SK-N-SH treated with all-trans-retinoic acid at 6 μM for 48 hours (cell line): ENCODE measurements at regions not wholly inside any gene's neighbourhood (a gene's known extent, or its start where the extent isn't known, plus 50 kb on each side); places are given as distances from the start of the nearest gene placed in this dataset.

Source experiments
- ATAC-seq: fragments of 200-7000 bp; cut with Tn5 transposase; 3 replicates; pipeline ENCODE4 v1.9.1; 2020; ENCODE audit warnings: mild to moderate bottlenecking, moderate library complexity
- ARNTL ChIP-seq: fragments of 450-650 bp; formaldehyde crosslinking; IDR thresholded peaks from 2 replicates; pipeline ENCODE4 v1.5.0; 2020; ENCODE audit warnings: low read depth, mild to moderate bottlenecking, moderate library complexity, borderline replicate concordance
- BACH2 ChIP-seq: fragments of 250-450 bp; sonication (Bioruptor Pico); IDR thresholded peaks from 2 replicates; pipeline ENCODE4 v1.9.0; 2021; ENCODE audit warnings: mild to moderate bottlenecking, borderline replicate concordance
- CSDC2 ChIP-seq: fragments of 250-450 bp; sonication (Bioruptor Pico); IDR thresholded peaks from 2 replicates; pipeline ENCODE4 v1.5.0; 2020; ENCODE audit warnings: mild to moderate bottlenecking, moderate library complexity
- ESRRG ChIP-seq: fragments of 250-450 bp; sonication (Bioruptor Pico); IDR thresholded peaks from 2 replicates; pipeline ENCODE4 v1.6.1; 2021; ENCODE audit warnings: mild to moderate bottlenecking
- GLIS3 ChIP-seq: fragments of 250-450 bp; sonication (Bioruptor Pico); IDR thresholded peaks from 2 replicates; pipeline ENCODE4 v1.5.0; 2020; ENCODE audit warnings: mild to moderate bottlenecking, moderate library complexity
- ISL1 ChIP-seq: fragments of 250-450 bp; sonication (Bioruptor Pico); IDR thresholded peaks from 2 replicates; pipeline ENCODE4 v2.1.2; 2022; ENCODE audit warnings: mild to moderate bottlenecking, moderate library complexity
- OSR1 ChIP-seq: fragments of 250-450 bp; sonication (Bioruptor Pico); IDR thresholded peaks from 2 replicates; pipeline ENCODE4 v1.8.0; 2022; ENCODE audit warnings: moderate library complexity, mild to moderate bottlenecking, inconsistent platforms
- PPARA ChIP-seq: fragments of 250-450 bp; sonication (Bioruptor Pico); IDR thresholded peaks from 2 replicates; pipeline ENCODE4 v1.5.0; 2020; ENCODE audit warnings: mild to moderate bottlenecking, borderline replicate concordance
- RARB ChIP-seq: fragments of 250-450 bp; sonication (Bioruptor Pico); IDR thresholded peaks from 2 replicates; pipeline ENCODE4 v1.8.0; 2021; ENCODE audit warnings: mild to moderate bottlenecking, moderate library complexity
- SNAI2 ChIP-seq: fragments of 250-450 bp; sonication (Bioruptor Pico); IDR thresholded peaks from 2 replicates; pipeline ENCODE4 v1.5.0; 2020; ENCODE audit warnings: mild to moderate bottlenecking, moderate library complexity
- TCF4 ChIP-seq: fragments of 250-450 bp; sonication (Bioruptor Pico); IDR thresholded peaks from 2 replicates; pipeline ENCODE4 v1.8.0; 2021; ENCODE audit warnings: mild to moderate bottlenecking, moderate library complexity, borderline replicate concordance
- ZC3H10 ChIP-seq: fragments of 250-450 bp; sonication (Bioruptor Pico); IDR thresholded peaks from 2 replicates; pipeline ENCODE4 v1.5.1; 2021; ENCODE audit warnings: mild to moderate bottlenecking, moderate library complexity
- ZFP30 ChIP-seq: fragments of 450-650 bp; formaldehyde crosslinking; IDR thresholded peaks from 2 replicates; pipeline ENCODE4 v1.5.0; 2022; ENCODE audit warnings: mild to moderate bottlenecking, moderate library complexity
- ZNF565 ChIP-seq: fragments of 450-650 bp; formaldehyde crosslinking; conservative IDR thresholded peaks from 2 replicates; pipeline ENCODE4 v1.5.0; 2020; ENCODE audit warnings: low read depth, mild to moderate bottlenecking, moderate library complexity
- ZNF70 ChIP-seq: fragments of 450-650 bp; formaldehyde crosslinking; IDR thresholded peaks from 2 replicates; pipeline ENCODE4 v1.5.0; 2020; ENCODE audit warnings: mild to moderate bottlenecking, moderate library complexity
- ZNF8 ChIP-seq: fragments of 450-650 bp; formaldehyde crosslinking; IDR thresholded peaks from 2 replicates; pipeline ENCODE4 v1.5.0; 2020; ENCODE audit warnings: mild to moderate bottlenecking, moderate library complexity
- TF ChIP-seq, protein P1 (sequence below): fragments of 250-450 bp; sonication (Bioruptor Pico); IDR thresholded peaks from 2 replicates; pipeline ENCODE4 v1.5.0; 2020; ENCODE audit warnings: mild to moderate bottlenecking, moderate library complexity
- TF ChIP-seq, protein P2 (sequence below): fragments of 250-450 bp; sonication (Bioruptor Pico); IDR thresholded peaks from 2 replicates; pipeline ENCODE4 v1.8.0; 2021; ENCODE audit warnings: low read depth, mild to moderate bottlenecking, moderate library complexity, borderline replicate concordance
- TF ChIP-seq, protein P3 (sequence below): fragments of 250-450 bp; sonication (Bioruptor Pico); IDR thresholded peaks from 2 replicates; pipeline ENCODE4 v1.5.1; 2020; ENCODE audit warnings: low read depth, mild to moderate bottlenecking, moderate library complexity
- TF ChIP-seq, protein P4 (sequence below): fragments of 250-450 bp; sonication (Bioruptor Pico); IDR thresholded peaks from 2 replicates; pipeline ENCODE4 v1.5.1; 2021; ENCODE audit warnings: mild to moderate bottlenecking, moderate library complexity
- TF ChIP-seq, protein P5 (sequence below): fragments of 250-450 bp; sonication (Bioruptor Pico); IDR thresholded peaks from 2 replicates; pipeline ENCODE4 v1.8.0; 2020; ENCODE audit warnings: mild to moderate bottlenecking, moderate library complexity, borderline replicate concordance

DNA sequence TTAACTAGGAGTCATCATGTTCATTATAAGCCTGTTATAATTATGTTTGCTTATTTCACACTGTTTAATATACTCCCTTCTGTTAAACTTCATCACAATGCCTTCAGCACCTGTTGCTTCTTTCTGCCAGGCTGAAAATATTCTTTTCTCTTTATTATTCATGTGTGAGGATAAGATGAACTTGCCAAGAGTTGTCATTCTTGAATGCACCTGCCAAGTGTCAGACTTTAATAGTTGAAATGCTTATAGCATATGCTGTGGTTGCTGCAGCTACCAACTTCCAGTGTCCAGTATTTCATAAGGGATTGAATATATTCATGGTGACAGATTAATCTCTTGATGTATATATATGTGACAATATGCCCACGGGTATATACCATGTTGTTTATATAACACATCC is 339.2 kb upstream of the MEOX2 start:
- ATAC-seq: no peak
- TF ChIP-seq ZC3H10 (CRISPR knock-in tag) (no peak), SNAI2 (CRISPR knock-in tag) (no peak), ARNTL (CRISPR knock-in tag) (no peak), RARB (no peak), TCF4 (CRISPR knock-in tag) (no peak), CSDC2 (CRISPR knock-in tag) (no peak), ZNF70 (CRISPR knock-in tag) (no peak), BACH2 (no peak), ZNF565 (no peak)
- TF ChIP-seq, protein P1, sequence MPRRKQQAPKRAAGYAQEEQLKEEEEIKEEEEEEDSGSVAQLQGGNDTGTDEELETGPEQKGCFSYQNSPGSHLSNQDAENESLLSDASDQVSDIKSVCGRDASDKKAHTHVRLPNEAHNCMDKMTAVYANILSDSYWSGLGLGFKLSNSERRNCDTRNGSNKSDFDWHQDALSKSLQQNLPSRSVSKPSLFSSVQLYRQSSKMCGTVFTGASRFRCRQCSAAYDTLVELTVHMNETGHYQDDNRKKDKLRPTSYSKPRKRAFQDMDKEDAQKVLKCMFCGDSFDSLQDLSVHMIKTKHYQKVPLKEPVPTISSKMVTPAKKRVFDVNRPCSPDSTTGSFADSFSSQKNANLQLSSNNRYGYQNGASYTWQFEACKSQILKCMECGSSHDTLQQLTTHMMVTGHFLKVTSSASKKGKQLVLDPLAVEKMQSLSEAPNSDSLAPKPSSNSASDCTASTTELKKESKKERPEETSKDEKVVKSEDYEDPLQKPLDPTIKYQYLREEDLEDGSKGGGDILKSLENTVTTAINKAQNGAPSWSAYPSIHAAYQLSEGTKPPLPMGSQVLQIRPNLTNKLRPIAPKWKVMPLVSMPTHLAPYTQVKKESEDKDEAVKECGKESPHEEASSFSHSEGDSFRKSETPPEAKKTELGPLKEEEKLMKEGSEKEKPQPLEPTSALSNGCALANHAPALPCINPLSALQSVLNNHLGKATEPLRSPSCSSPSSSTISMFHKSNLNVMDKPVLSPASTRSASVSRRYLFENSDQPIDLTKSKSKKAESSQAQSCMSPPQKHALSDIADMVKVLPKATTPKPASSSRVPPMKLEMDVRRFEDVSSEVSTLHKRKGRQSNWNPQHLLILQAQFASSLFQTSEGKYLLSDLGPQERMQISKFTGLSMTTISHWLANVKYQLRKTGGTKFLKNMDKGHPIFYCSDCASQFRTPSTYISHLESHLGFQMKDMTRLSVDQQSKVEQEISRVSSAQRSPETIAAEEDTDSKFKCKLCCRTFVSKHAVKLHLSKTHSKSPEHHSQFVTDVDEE (CRISPR knock-in tag): no peak
- TF ChIP-seq, protein P2, sequence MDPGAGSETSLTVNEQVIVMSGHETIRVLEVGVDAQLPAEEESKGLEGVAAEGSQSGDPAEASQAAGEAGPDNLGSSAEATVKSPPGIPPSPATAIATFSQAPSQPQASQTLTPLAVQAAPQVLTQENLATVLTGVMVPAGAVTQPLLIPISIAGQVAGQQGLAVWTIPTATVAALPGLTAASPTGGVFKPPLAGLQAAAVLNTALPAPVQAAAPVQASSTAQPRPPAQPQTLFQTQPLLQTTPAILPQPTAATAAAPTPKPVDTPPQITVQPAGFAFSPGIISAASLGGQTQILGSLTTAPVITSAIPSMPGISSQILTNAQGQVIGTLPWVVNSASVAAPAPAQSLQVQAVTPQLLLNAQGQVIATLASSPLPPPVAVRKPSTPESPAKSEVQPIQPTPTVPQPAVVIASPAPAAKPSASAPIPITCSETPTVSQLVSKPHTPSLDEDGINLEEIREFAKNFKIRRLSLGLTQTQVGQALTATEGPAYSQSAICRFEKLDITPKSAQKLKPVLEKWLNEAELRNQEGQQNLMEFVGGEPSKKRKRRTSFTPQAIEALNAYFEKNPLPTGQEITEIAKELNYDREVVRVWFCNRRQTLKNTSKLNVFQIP (CRISPR knock-in tag): no peak

DNA sequence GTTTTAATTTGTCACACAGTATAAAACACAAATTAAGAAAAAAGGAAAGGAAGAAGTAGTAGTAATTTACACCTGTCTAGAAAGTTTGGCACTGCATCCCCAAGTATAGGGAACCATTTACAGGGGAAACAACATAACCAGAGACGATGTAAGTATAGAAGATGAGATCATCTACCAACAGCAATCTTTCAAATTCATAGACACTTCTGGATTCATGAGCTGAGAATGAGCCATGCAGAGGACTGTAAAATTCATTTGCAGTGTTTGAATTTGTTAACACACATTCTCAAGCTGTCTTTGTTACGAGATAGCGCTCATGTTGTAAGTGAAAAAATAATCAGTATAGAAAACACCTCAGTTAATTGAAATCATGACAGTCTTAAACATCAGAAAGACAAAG is 337.0 kb upstream of the MEOX2 start:
- no peak for ATAC-seq
- TF ChIP-seq, protein P3, sequence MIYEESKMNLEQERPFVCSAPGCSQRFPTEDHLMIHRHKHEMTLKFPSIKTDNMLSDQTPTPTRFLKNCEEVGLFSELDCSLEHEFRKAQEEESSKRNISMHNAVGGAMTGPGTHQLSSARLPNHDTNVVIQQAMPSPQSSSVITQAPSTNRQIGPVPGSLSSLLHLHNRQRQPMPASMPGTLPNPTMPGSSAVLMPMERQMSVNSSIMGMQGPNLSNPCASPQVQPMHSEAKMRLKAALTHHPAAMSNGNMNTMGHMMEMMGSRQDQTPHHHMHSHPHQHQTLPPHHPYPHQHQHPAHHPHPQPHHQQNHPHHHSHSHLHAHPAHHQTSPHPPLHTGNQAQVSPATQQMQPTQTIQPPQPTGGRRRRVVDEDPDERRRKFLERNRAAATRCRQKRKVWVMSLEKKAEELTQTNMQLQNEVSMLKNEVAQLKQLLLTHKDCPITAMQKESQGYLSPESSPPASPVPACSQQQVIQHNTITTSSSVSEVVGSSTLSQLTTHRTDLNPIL (CRISPR knock-in tag): no peak
- TF ChIP-seq ZNF565 (no peak), GLIS3 (no peak), ISL1 (CRISPR knock-in tag) (no peak), OSR1 (CRISPR knock-in tag) (no peak), ESRRG (CRISPR knock-in tag) (no peak), BACH2 (no peak), ZFP30 (CRISPR knock-in tag) (no peak), ZC3H10 (CRISPR knock-in tag) (no peak), ARNTL (CRISPR knock-in tag) (no peak)
- TF ChIP-seq, protein P2 (CRISPR knock-in tag): no peak
- TF ChIP-seq, protein P4, sequence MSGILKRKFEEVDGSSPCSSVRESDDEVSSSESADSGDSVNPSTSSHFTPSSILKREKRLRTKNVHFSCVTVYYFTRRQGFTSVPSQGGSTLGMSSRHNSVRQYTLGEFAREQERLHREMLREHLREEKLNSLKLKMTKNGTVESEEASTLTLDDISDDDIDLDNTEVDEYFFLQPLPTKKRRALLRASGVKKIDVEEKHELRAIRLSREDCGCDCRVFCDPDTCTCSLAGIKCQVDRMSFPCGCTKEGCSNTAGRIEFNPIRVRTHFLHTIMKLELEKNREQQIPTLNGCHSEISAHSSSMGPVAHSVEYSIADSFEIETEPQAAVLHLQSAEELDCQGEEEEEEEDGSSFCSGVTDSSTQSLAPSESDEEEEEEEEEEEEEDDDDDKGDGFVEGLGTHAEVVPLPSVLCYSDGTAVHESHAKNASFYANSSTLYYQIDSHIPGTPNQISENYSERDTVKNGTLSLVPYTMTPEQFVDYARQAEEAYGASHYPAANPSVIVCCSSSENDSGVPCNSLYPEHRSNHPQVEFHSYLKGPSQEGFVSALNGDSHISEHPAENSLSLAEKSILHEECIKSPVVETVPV: no peak
- TF ChIP-seq, protein P1 (CRISPR knock-in tag): no peak

DNA sequence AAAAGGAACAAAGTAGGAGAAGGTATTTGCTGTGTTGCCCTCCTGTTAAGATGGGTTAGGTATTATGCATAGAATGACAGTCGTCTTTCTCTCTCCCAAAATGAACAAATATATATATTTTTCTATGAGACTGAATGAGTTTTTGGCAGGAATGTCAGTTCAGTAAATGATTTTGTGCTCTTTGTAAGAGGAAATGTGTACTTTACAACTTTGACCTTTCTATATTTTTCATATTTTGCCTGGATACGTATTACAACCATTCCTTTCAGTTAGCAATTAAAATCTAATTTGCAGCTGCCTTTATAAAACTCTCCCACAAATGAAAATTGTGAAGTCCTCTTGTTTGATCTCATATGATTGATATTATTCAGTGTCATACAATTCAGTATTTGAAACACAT is 336.6 kb upstream of the MEOX2 start:
- ATAC-seq: no peak
- no peak for TF ChIP-seq TCF4 (CRISPR knock-in tag)
- no peak for TF ChIP-seq RARB
- TF ChIP-seq ARNTL (CRISPR knock-in tag): no peak
- TF ChIP-seq ZNF8 (CRISPR knock-in tag): no peak
- no peak for TF ChIP-seq ZFP30 (CRISPR knock-in tag)
- TF ChIP-seq, protein P5, sequence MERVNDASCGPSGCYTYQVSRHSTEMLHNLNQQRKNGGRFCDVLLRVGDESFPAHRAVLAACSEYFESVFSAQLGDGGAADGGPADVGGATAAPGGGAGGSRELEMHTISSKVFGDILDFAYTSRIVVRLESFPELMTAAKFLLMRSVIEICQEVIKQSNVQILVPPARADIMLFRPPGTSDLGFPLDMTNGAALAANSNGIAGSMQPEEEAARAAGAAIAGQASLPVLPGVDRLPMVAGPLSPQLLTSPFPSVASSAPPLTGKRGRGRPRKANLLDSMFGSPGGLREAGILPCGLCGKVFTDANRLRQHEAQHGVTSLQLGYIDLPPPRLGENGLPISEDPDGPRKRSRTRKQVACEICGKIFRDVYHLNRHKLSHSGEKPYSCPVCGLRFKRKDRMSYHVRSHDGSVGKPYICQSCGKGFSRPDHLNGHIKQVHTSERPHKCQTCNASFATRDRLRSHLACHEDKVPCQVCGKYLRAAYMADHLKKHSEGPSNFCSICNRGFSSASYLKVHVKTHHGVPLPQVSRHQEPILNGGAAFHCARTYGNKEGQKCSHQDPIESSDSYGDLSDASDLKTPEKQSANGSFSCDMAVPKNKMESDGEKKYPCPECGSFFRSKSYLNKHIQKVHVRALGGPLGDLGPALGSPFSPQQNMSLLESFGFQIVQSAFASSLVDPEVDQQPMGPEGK: no peak
- TF ChIP-seq BACH2: no peak
- TF ChIP-seq ISL1 (CRISPR knock-in tag): no peak
- no peak for TF ChIP-seq PPARA (CRISPR knock-in tag)
- no peak for TF ChIP-seq CSDC2 (CRISPR knock-in tag)
- TF ChIP-seq, protein P4: no peak
- no peak for TF ChIP-seq ESRRG (CRISPR knock-in tag)
- TF ChIP-seq ZNF70 (CRISPR knock-in tag): no peak
